Caki2 (cell line): ENCODE measurements at regions not wholly inside any gene's neighbourhood (a gene's known extent, or its start where the extent isn't known, plus 50 kb on each side); places are given as distances from the start of the nearest gene placed in this dataset.
"Not testable (repeated sequence)": the region's sequence is repeated elsewhere in the genome, so short reads cannot be mapped to it uniquely, and the experiment has no call there.

Experiments
- DNase-seq: peaks from one replicate; pipeline ENCODE4 v3.0.0-alpha.2; 2015; ENCODE audit warnings: low read depth
- in situ Hi-C: cut with HindIII; loops from 2 replicates; pipeline ENCODE4 v1.10.0; 2016; ENCODE audit warnings: low sequenced_read_pairs, low pct_unique_long_range_greater_than_20kb, mixed read lengths

DNA sequence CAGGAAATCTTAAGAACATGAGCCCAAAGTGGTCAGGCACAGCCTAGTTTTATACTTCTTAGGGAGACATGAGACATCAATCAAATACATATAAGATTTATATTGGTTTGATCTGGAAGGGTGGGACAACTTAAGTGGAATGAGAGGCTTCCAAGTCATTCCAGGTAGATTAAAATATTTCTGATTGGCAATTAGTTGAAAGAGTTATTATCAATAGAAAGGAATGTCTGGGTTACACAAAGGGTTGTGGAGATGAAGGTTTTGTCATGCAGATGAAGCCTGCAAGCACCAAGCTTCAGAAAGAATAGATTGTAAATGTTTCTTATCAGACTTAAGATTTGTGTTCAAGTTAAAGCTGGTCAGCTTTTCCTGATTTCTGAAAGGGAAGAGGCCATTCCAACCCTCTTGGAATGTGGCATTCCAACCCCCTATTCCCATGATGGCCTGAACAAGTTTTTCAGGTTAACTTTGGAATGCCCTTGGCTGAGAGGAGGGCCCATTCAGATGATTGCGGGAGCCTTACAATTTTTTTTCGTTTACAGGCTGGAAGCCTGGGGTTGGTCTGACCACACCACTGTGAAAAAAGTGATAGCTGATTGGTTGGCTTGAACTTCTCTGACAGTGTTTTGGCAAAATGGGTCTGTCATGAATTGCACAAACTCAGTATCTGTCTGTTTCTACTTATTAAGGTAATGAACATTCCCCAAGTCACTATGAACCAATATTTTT, 245.6 kb upstream of the RAI14 start:
- in situ Hi-C loops, result no loop called here
- no peak for DNase-seq

- DNase-seq, result no peak
- in situ Hi-C loops, result no loop called here
Observed at GRCh38 chr5:34411470-34412346, 244.4 kb upstream of the RAI14 start.

- DNase-seq, result no peak
- in situ Hi-C loops, result no loop called here
Observed at GRCh38 chr5:34412736-34413135, 243.4 kb upstream of the RAI14 start.

DNA sequence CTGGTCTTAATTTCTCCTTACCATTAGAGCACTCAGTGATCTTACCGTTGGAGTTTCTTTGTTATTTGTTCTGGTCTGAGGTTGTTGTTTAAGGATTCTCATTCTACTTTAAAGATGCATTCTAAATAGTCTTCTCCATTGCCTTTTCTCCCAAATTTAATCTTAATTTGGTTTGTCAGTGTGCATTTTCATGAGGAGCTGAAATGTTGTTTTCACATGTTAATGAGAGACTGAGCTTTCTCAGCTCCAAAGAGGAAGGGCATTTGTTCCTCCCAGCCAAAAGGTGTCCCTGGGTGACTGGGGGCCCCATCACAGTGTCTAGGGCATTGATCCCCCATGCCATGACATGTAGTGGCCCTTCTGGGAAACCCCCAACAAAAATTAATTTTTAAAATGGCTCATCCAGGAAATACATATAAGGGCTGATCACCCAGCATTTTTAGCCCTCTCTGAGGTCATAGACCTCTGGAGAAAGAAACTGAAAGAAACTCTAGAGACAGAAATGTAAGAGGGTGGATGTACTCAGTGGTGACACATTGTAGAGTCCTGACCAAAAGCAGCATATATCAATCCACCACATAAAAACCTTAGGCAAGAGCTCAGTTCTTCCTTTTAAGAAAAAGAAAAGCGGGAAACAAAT, 240.4 kb upstream of the RAI14 start:
- DNase-seq, result no peak
- in situ Hi-C loops, result no loop called here

- in situ Hi-C loops, result no loop called here
- no peak for DNase-seq
Observed at GRCh38 chr5:34416501-34417008, 239.6 kb upstream of the RAI14 start.

- DNase-seq, in situ Hi-C loops: not testable (repeated sequence)
Observed at GRCh38 chr5:34420191-34420590, 235.9 kb upstream of the RAI14 start.

DNA sequence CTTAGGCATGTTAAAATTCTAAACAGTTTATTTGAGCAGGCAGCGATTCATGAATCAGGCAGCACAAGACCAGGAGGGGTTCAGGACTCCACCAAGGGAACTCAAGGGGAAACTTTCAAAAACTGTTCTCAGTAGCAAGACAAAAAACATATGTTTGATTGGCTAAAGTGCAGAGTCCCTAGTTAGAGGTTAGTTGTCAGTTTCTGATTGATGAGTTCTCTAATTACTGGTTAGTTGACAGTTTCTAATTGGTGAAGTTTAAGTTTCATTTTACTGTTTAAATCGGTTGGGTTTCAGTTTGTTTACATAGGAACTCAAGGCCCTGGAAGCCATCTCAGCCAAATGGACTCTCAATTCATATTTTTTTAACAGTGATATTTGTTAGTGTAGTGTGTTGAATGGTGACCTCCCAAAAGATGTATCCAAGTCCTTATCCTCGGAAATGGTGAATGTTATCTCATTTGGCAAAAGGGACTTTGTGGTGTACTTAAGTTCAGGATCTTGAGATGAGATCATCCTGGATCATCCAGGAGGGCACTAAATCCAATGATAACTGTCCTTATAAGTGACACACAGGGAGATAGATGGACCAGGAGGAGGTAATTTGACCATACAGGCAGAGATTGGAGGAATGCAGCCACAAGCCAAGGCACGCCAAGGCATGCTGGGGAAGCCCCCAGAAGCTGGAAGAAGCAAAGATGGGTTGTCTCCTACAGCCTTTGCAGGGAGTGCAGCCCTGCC, 219.2 kb upstream of the RAI14 start:
- in situ Hi-C loops, result no loop called here

GRCh38 chr5:34439601-34440000, 216.5 kb upstream of the RAI14 start:
- DNase-seq, result no peak
- in situ Hi-C loops, result no loop called here

More for the DNA sequence above, 219.2 kb upstream of the RAI14 start:
- DNase-seq, result no peak

DNA sequence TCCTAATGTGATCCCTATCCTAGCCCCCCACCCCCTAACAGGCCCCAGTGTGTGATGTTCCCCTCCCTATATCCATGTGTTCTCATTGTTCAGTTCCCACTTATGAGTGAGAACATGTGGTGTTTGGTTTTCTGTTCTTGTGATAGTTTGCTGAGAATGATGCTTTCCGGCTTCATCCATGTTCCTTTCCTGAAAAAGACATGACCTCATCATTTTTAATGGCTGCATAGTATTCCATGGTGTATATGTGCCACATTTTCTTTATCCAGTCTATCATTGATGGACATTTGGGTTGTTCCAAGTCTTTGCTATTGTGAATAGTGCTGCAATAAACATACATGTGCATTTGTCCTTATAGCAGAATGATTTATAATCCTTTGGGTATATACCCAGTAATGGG, 214.4 kb upstream of the RAI14 start:
- DNase-seq, in situ Hi-C loops: not testable (repeated sequence)

- in situ Hi-C loops, result no loop called here
- DNase-seq, result no peak
Observed at GRCh38 chr5:34447424-34447823, 208.7 kb upstream of the RAI14 start.

DNA sequence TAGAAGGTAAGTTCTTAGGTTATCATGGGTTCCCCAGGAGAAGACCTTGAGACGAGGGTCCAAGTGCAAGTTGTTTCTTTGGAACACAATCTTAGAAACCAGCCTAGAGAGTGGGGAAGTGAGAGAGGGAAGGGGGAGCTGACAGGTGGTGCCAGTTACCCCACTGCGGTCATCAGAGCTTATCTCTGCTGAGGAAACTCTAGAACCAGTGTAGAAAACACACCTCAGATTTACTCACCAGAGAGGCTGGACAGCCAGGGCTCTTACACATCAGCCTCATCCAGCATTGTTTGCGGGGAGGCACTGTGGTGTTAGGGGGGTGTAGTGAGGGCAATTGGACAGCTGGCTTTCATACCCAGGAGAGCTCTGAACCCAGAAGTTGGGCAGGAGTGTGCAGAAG, 206.5 kb upstream of the RAI14 start:
- in situ Hi-C loops, result no loop called here
- DNase-seq, result no peak

GRCh38 chr5:34450338-34450737, 205.8 kb upstream of the RAI14 start:
- in situ Hi-C loops, result no loop called here

DNA sequence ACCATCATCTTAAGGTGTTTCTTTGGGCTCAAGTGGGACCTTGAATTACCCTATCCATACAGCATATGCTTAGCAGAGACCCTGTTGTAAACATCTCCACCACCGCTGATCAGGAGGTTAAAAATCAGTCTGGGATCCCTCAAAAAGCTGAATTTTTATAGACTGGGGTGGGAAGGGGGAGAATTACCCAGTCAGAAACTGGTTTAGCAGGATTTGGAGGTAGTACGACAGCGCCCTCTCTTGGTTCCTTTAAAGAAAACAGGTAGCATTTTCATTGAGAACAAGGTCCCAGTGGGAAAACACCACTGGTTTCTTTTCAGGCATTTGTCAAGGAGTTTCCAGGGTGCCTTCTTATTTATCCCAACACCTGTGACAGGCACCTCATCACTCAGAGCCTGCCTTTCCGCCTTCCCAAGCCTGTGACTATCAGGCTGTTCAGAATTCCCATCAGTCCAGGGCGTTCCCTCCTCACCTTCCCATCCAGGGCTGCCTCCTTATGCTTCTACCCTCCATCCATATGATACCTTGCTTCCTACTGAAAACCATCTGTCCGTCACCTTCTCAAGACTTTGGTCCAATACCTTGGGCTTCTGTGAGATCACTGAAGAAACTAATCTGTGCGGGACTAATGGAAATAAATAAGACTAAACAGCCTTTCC, 203.8 kb upstream of the RAI14 start:
- in situ Hi-C loops, result no loop called here
- DNase-seq, result no peak

More at GRCh38 chr5:34450338-34450737, 205.8 kb upstream of the RAI14 start:
- DNase-seq, result no peak

- no peak for DNase-seq
- in situ Hi-C loops, result no loop called here
Observed at GRCh38 chr5:34455098-34455497, 201.0 kb upstream of the RAI14 start.

- in situ Hi-C loops, result no loop called here
- DNase-seq, result peak; percentile 23
Observed at GRCh38 chr5:34459908-34460307, 196.2 kb upstream of the RAI14 start.

GRCh38 chr5:34460496-34460895, 195.6 kb upstream of the RAI14 start:
- DNase-seq, result no peak
- in situ Hi-C loops, result no loop called here

- in situ Hi-C loops, result no loop called here
- DNase-seq, result no peak
Observed at GRCh38 chr5:34464829-34465228, 191.3 kb upstream of the RAI14 start.

- in situ Hi-C loops, result not testable (repeated sequence)
- DNase-seq, result peak; percentile 22
Observed at GRCh38 chr5:34465301-34465700, 190.8 kb upstream of the RAI14 start.
